Calu3 (cell line): ENCODE measurements at regions not wholly inside any gene's neighbourhood (a gene's known extent, or its start where the extent isn't known, plus 50 kb on each side); places are given as distances from the start of the nearest gene placed in this dataset.

ENCODE experiments used
- BruUV-seq: library from RNA; stranded (reverse); fragments of 400-500 nt; replicated peaks from 2 replicates; lab custom pipeline; 2021; lab: Mats Ljungman, UMichigan
- CTCF ChIA-PET: fragments of 300-600 bp; sonication (Branson Sonifier 250); formaldehyde crosslinking; loops from one replicate; lab custom pipeline; 2022; ENCODE audit warnings: antibody characterized with exemption; lab: Charles Lee
- DNase-seq: peaks from one replicate; pipeline ENCODE4 v3.0.0; 2022
- H3K27ac Mint-ChIP-seq: one replicate; pipeline ENCODE4 v1.8.0; 2022; ENCODE audit warnings: mixed read lengths; ENCODE audit not compliant: unreplicated experiment
- H3K27me3 Mint-ChIP-seq: one replicate; pipeline ENCODE4 v1.8.0; 2022; ENCODE audit warnings: mixed read lengths; ENCODE audit not compliant: unreplicated experiment
- H3K36me3 Mint-ChIP-seq: one replicate; pipeline ENCODE4 v1.8.0; 2022; ENCODE audit warnings: mild to moderate bottlenecking, moderate library complexity, mixed read lengths; ENCODE audit not compliant: insufficient read depth, unreplicated experiment
- H3K4me1 Mint-ChIP-seq: one replicate; pipeline ENCODE4 v1.8.0; 2022; ENCODE audit warnings: mild to moderate bottlenecking, low read depth, mixed read lengths; ENCODE audit not compliant: unreplicated experiment
- H3K4me3 Mint-ChIP-seq: one replicate; pipeline ENCODE4 v1.8.0; 2022; ENCODE audit warnings: mild to moderate bottlenecking, low read depth, moderate library complexity, mixed read lengths; ENCODE audit not compliant: unreplicated experiment
- H3K9me3 Mint-ChIP-seq: one replicate; pipeline ENCODE4 v1.8.0; 2022; ENCODE audit warnings: low read depth, mixed read lengths; ENCODE audit not compliant: unreplicated experiment
- intact Hi-C: fragments of 100-400 bp; cut with micrococcal nuclease; formaldehyde crosslinking; loops from one replicate; pipeline ENCODE4 v1.10.0; 2022; ENCODE audit not compliant: unreplicated experiment
- TF ChIP-seq, protein P1 (sequence below): fragments of 200-600 bp; IDR thresholded peaks from one replicate; pipeline ENCODE4 v1.8.0; 2022; ENCODE audit warnings: antibody characterized with exemption; ENCODE audit not compliant: unreplicated experiment

DNA sequence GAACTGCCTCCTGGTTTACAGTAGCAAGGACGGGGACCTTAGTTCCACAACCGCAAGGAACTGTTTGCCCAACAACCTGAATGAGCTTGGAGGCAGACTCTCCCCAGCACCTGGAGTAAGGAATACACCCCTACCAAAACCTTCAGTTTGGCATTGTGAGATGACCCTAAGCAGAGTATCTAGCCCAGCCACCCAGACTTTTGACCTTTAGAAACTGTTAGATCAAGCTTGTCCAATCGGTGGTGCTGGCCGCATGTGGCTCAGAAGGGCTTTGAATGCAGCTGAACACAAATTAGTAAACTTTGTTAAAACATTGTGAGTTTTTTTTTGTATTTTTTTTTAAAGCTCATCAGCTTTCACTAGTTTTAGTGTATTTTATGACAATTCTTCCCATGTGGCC, 86.9 kb upstream of the C9orf72 start:
- H3K9me3 Mint-ChIP-seq, result no peaks in the 10 kb centered on the region
- H3K4me1 Mint-ChIP-seq, result peaks cover 13% of the 10 kb centered on the region

DNA sequence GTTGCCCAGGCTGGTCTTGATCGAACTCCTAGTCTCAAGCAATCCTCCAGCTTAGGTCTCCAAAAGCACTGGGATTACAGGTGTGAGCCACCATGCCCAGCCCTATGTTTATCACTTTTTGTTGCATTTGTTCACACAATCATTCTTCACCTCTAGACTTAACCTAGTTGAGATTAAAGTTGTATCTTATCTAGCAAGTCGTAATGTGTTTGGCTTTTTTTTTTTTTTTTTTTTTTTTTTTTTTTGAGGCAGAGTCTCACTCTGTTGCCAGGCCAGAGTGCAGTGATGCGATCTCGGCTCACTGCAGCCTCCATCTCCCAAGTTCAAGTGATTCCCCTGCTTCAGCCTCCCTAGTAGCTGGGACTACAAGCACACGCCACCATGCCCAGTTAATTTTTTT, 90.2 kb upstream of the C9orf72 start:
- CTCF ChIA-PET, result no interaction called here
- no peak overlapping the region for H3K4me3 Mint-ChIP-seq
- H3K4me1 Mint-ChIP-seq, result peaks cover 14% of the 10 kb centered on the region
- DNase-seq, result no peak
- no peak overlapping the region for H3K27ac Mint-ChIP-seq
- no peaks in the 10 kb centered on the region for H3K27me3 Mint-ChIP-seq
- no TSS peak for BruUV-seq
- TF ChIP-seq, protein P1, sequence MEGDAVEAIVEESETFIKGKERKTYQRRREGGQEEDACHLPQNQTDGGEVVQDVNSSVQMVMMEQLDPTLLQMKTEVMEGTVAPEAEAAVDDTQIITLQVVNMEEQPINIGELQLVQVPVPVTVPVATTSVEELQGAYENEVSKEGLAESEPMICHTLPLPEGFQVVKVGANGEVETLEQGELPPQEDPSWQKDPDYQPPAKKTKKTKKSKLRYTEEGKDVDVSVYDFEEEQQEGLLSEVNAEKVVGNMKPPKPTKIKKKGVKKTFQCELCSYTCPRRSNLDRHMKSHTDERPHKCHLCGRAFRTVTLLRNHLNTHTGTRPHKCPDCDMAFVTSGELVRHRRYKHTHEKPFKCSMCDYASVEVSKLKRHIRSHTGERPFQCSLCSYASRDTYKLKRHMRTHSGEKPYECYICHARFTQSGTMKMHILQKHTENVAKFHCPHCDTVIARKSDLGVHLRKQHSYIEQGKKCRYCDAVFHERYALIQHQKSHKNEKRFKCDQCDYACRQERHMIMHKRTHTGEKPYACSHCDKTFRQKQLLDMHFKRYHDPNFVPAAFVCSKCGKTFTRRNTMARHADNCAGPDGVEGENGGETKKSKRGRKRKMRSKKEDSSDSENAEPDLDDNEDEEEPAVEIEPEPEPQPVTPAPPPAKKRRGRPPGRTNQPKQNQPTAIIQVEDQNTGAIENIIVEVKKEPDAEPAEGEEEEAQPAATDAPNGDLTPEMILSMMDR, result no peak
- intact Hi-C loops, result no loop called here
- H3K9me3 Mint-ChIP-seq, result no peaks in the 10 kb centered on the region
- no peaks in the 10 kb centered on the region for H3K36me3 Mint-ChIP-seq

More for the DNA sequence above, 86.9 kb upstream of the C9orf72 start:
- H3K4me3 Mint-ChIP-seq, result no peak overlapping the region
- no TSS peak for BruUV-seq
- no peak for DNase-seq
- intact Hi-C loops, result no loop called here
- H3K27ac Mint-ChIP-seq, result no peak overlapping the region
- H3K36me3 Mint-ChIP-seq, result no peaks in the 10 kb centered on the region
- TF ChIP-seq, protein P1, result no peak
- no peaks in the 10 kb centered on the region for H3K27me3 Mint-ChIP-seq
- CTCF ChIA-PET, result interaction anchor here (1.6 kb wide), 1 partner anchor 7 kb away, joined by 3 read pairs; no protein-coding TSS in a partner anchor

DNA sequence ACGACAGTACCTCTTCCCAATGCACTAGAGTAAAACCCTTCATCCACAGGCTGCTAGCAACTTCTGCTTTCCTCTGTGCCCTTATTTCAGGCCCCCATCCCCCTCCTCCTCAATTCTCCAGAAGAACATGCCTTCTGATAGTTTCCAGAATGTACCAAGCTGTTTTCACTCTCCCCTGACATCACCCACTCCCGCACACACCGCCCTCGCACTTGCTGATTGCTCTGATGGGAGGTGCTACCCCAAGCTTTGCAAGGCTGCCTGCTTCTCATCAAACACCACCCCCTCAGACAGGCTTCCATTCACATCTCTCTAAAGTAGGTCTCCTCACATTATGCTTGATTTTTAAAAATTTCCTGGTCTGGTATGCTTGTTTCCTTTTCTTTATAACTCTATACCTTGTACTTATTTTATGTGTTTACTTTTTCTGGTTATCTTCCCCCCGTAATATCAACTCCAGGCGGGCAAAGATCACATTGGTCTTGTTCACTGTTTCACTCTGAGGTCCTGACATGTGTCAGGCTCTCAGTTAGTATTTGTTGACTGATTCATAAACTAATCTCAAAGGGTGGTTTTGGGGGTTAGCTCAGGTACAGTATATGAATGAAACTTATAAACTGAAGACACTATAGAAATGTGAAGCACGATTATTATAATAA, 91.0 kb upstream of the C9orf72 start:
- Mint-ChIP-seq H3K4me3 (no peak overlapping the region), H3K9me3 (no peaks in the 10 kb centered on the region), H3K27ac (no peak overlapping the region), H3K36me3 (no peaks in the 10 kb centered on the region), H3K4me1 (peaks cover 14% of the 10 kb centered on the region), H3K27me3 (no peaks in the 10 kb centered on the region)
- TF ChIP-seq, protein P1, result no peak
- no TSS peak for BruUV-seq
- CTCF ChIA-PET, result no interaction called here
- intact Hi-C loops, result no loop called here
- no peak for DNase-seq

DNA sequence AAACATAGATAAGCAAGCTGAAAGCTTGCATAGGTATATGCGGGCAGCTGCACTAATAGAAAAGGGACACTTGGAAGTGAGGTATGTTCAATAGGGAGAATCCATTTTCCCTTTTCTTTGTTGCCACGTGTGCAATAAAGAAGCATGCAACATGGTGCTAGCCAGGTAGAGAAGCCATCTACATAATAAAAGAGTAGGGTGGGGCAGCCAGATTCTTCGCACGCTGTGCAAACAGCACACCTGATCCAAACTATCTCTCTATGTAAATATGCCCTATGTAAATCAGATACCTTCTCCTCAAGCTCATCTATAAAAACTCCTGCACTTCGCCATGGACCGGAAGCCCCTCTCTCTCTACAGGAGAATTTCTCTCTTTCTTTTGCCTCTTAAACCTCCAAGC, 91.9 kb upstream of the C9orf72 start:
- H3K4me1 Mint-ChIP-seq, result peaks cover 14% of the 10 kb centered on the region
- H3K4me3 Mint-ChIP-seq, result no peak overlapping the region
- no peaks in the 10 kb centered on the region for H3K9me3 Mint-ChIP-seq
- no peaks in the 10 kb centered on the region for H3K27me3 Mint-ChIP-seq
- H3K36me3 Mint-ChIP-seq, result no peaks in the 10 kb centered on the region
- no TSS peak for BruUV-seq
- CTCF ChIA-PET, result no interaction called here
- no peak for DNase-seq
- TF ChIP-seq, protein P1, result no peak
- no peak overlapping the region for H3K27ac Mint-ChIP-seq
- intact Hi-C loops, result no loop called here
